MCF 10A (cell line): ENCODE measurements at regions not wholly inside any gene's neighbourhood (a gene's known extent, or its start where the extent isn't known, plus 50 kb on each side); places are given as distances from the start of the nearest gene placed in this dataset.

ENCODE experiments used
- BruUV-seq: library from RNA; stranded (reverse); fragments of 400-500 nt; replicated peaks from 2 replicates; lab custom pipeline; 2021; lab: Mats Ljungman, UMichigan
- CTCF ChIA-PET: fragments of 300-600 bp; sonication (Branson Sonifier 250); formaldehyde crosslinking; extraction: SDS; loops from one replicate; lab custom pipeline; 2021; ENCODE audit warnings: antibody characterized with exemption, inconsistent platforms; lab: Yijun Ruan, JAX
- POLR2A ChIA-PET: fragments of 300-600, 350-650 bp; sonication (Branson Sonifier 250); formaldehyde crosslinking; extraction: SDS; loops from one replicate; lab custom pipeline; 2020; ENCODE audit warnings: antibody characterized with exemption, inconsistent platforms; lab: Yijun Ruan, JAX
- DNase-seq: peaks from one replicate; pipeline ENCODE4 v3.0.0-alpha.2; 2018; ENCODE audit not compliant: unreplicated experiment
- H3K27ac Mint-ChIP-seq: one replicate; pipeline ENCODE4 v1.8.0; 2022; ENCODE audit warnings: mild to moderate bottlenecking, low read depth, mixed read lengths; ENCODE audit not compliant: unreplicated experiment
- H3K27me3 Mint-ChIP-seq: one replicate; pipeline ENCODE4 v1.8.0; 2022; ENCODE audit warnings: mixed read lengths; ENCODE audit not compliant: insufficient read depth, unreplicated experiment
- H3K36me3 Mint-ChIP-seq: one replicate; pipeline ENCODE4 v1.8.0; 2022; ENCODE audit warnings: mild to moderate bottlenecking, moderate library complexity, mixed read lengths; ENCODE audit not compliant: insufficient read depth, unreplicated experiment
- H3K4me1 Mint-ChIP-seq: one replicate; pipeline ENCODE4 v1.8.0; 2022; ENCODE audit warnings: mixed read lengths; ENCODE audit not compliant: insufficient read depth, unreplicated experiment
- H3K4me3 Mint-ChIP-seq: one replicate; pipeline ENCODE4 v1.8.0; 2022; ENCODE audit warnings: mild to moderate bottlenecking, moderate library complexity, mixed read lengths; ENCODE audit not compliant: unreplicated experiment
- H3K9me3 Mint-ChIP-seq: one replicate; pipeline ENCODE4 v1.8.0; 2022; ENCODE audit warnings: mixed read lengths; ENCODE audit not compliant: unreplicated experiment
- CTCF ChIP-seq: fragments of 200-600 bp; IDR thresholded peaks from one replicate; pipeline ENCODE4 v1.8.0; 2022; ENCODE audit warnings: antibody characterized with exemption, mild to moderate bottlenecking; ENCODE audit not compliant: unreplicated experiment
- intact Hi-C: fragments of 100-400 bp; cut with micrococcal nuclease; formaldehyde crosslinking; loops from 2 replicates; pipeline ENCODE4 v1.14.1; 2022

- DNase-seq, result no peak
- intact Hi-C loops, result no loop called here
- H3K27me3 Mint-ChIP-seq, result peaks cover 5% of the 10 kb centered on the region
These were observed 83.3 kb upstream of the ANO1 start for GRCh38 chr11:69994810-69995209.

GRCh38 chr11:69995697-69996096 is 82.4 kb upstream of the ANO1 start:
- Mint-ChIP-seq H3K4me1 (peaks cover 10% of the 10 kb centered on the region), H3K36me3 (no peaks in the 10 kb centered on the region), H3K27ac (no peak overlapping the region), H3K9me3 (peaks cover 11% of the 10 kb centered on the region), H3K4me3 (no peak overlapping the region), H3K27me3 (no peaks in the 10 kb centered on the region)
- CTCF ChIA-PET, result interaction anchor here (0.6 kb wide), 1 partner anchor 165 kb away, joined by 3 read pairs; no protein-coding TSS in a partner anchor
- no peak for DNase-seq
- no peak for TF ChIP-seq CTCF
- intact Hi-C loops, result no loop called here
- BruUV-seq, result no TSS peak
- POLR2A ChIA-PET, result no interaction called here

More at GRCh38 chr11:69994810-69995209, 83.3 kb upstream of the ANO1 start:
- Mint-ChIP-seq H3K4me3 (no peak overlapping the region), H3K4me1 (peaks cover 10% of the 10 kb centered on the region), H3K9me3 (peaks cover 11% of the 10 kb centered on the region), H3K36me3 (no peaks in the 10 kb centered on the region), H3K27ac (no peak overlapping the region)
- no TSS peak for BruUV-seq
- no peak for TF ChIP-seq CTCF
- ChIA-PET POLR2A (interaction anchor here (0.7 kb wide), 1 partner anchor 244 kb away, joined by 3 read pairs; no protein-coding TSS in a partner anchor), CTCF (no interaction called here)

GRCh38 chr11:69996451-69996850 is 81.7 kb upstream of the ANO1 start:
- intact Hi-C loops, result no loop called here
- H3K4me1 Mint-ChIP-seq, result peaks cover 10% of the 10 kb centered on the region
- no peak overlapping the region for H3K27ac Mint-ChIP-seq
- no TSS peak for BruUV-seq
- POLR2A ChIA-PET, result no interaction called here
- no peak overlapping the region for H3K4me3 Mint-ChIP-seq
- no peak for DNase-seq
- no peak for TF ChIP-seq CTCF
- peaks cover 11% of the 10 kb centered on the region for H3K9me3 Mint-ChIP-seq
- H3K36me3 Mint-ChIP-seq, result no peaks in the 10 kb centered on the region
- no peaks in the 10 kb centered on the region for H3K27me3 Mint-ChIP-seq
- CTCF ChIA-PET, result no interaction called here

GRCh38 chr11:69997352-69997751 is 80.8 kb upstream of the ANO1 start:
- intact Hi-C loops, result no loop called here
- Mint-ChIP-seq H3K9me3 (peaks cover 11% of the 10 kb centered on the region), H3K36me3 (no peaks in the 10 kb centered on the region), H3K4me1 (peaks cover 10% of the 10 kb centered on the region), H3K27me3 (no peaks in the 10 kb centered on the region), H3K4me3 (no peak overlapping the region), H3K27ac (no peak overlapping the region)
- TF ChIP-seq CTCF, result no peak
- DNase-seq, result no peak
- BruUV-seq, result no TSS peak
- ChIA-PET CTCF (no interaction called here), POLR2A (no interaction called here)
